AG09319 (cell line): ENCODE measurements at regions not wholly inside any gene's neighbourhood (a gene's known extent, or its start where the extent isn't known, plus 50 kb on each side); places are given as distances from the start of the nearest gene placed in this dataset.

Experiments
- DNase-seq: peaks from one replicate; pipeline ENCODE4 v3.0.0-alpha.2; 2010; ENCODE audit warnings: low read depth; ENCODE audit errors: extremely low read depth
- CTCF ChIP-seq: IDR thresholded peaks from 2 replicates; pipeline ENCODE4 v1.5.1; 2011; ENCODE audit warnings: low read depth, mild to moderate bottlenecking, inconsistent platforms, low read length, moderate library complexity

- TF ChIP-seq CTCF = no peak
- DNase-seq = no peak
Measured at GRCh38 chr13:50104493-50104892, 89.2 kb downstream of the KCNRG start.

- no peak for DNase-seq
- TF ChIP-seq CTCF = no peak
Measured at GRCh38 chr13:50106559-50106958, 91.3 kb downstream of the KCNRG start.

- no peak for TF ChIP-seq CTCF
- no peak for DNase-seq
Measured at GRCh38 chr13:50107205-50107604, 92.0 kb downstream of the KCNRG start.

GRCh38 chr13:50114961-50115360 lies 99.7 kb downstream of the KCNRG start:
- no peak for DNase-seq
- TF ChIP-seq CTCF = no peak

GRCh38 chr13:50115695-50116094 lies 100.5 kb downstream of the KCNRG start:
- TF ChIP-seq CTCF = no peak

GRCh38 chr13:50116430-50116973 lies 101.3 kb downstream of the KCNRG start:
- no peak for DNase-seq
- no peak for TF ChIP-seq CTCF

More at GRCh38 chr13:50115695-50116094, 100.5 kb downstream of the KCNRG start:
- DNase-seq = no peak

- TF ChIP-seq CTCF = no peak
- no peak for DNase-seq
Measured at GRCh38 chr13:50119591-50119990, 104.3 kb downstream of the KCNRG start.
